ENCODE measurements at regions not wholly inside any gene's neighbourhood (a gene's known extent, or its start where the extent isn't known, plus 50 kb on each side); places are given as distances from the start of the nearest gene placed in this dataset.

DNA sequence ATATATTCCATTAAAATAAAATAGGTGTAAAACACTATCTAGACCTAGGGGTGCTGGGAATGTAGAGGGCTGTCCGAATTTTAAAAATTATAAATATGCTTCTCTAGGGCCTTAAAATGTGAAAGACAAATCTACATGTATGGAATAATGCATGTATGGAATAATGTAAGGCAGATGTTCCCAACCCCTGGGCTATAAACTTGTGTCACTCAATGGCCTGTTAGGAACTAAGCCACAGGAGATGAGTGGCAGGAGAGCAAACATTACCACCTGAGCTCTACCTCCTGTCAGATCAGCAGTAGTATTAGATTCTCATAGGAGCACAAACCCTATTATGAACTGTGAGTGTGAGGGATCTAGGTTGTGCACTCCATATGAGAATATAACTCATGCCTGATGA, 482.6 kb upstream of the TGFBR2 start:
- TF ChIP-seq, protein P1, sequence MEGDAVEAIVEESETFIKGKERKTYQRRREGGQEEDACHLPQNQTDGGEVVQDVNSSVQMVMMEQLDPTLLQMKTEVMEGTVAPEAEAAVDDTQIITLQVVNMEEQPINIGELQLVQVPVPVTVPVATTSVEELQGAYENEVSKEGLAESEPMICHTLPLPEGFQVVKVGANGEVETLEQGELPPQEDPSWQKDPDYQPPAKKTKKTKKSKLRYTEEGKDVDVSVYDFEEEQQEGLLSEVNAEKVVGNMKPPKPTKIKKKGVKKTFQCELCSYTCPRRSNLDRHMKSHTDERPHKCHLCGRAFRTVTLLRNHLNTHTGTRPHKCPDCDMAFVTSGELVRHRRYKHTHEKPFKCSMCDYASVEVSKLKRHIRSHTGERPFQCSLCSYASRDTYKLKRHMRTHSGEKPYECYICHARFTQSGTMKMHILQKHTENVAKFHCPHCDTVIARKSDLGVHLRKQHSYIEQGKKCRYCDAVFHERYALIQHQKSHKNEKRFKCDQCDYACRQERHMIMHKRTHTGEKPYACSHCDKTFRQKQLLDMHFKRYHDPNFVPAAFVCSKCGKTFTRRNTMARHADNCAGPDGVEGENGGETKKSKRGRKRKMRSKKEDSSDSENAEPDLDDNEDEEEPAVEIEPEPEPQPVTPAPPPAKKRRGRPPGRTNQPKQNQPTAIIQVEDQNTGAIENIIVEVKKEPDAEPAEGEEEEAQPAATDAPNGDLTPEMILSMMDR (IDR thresholded peaks at IDR 0.05): no peak
- TF ChIP-seq POLR2A (IDR thresholded peaks at IDR 0.05): no peak
